Daoy (cell line): ENCODE measurements at regions not wholly inside any gene's neighbourhood (a gene's known extent, or its start where the extent isn't known, plus 50 kb on each side); places are given as distances from the start of the nearest gene placed in this dataset.
A peak's percentile ranks its signal among the peaks of the same experiment; 100 is the strongest.

Source experiments
- DNase-seq: peaks from one replicate; pipeline ENCODE4 v3.0.0-alpha.2; 2015; ENCODE audit warnings: low read depth

DNA sequence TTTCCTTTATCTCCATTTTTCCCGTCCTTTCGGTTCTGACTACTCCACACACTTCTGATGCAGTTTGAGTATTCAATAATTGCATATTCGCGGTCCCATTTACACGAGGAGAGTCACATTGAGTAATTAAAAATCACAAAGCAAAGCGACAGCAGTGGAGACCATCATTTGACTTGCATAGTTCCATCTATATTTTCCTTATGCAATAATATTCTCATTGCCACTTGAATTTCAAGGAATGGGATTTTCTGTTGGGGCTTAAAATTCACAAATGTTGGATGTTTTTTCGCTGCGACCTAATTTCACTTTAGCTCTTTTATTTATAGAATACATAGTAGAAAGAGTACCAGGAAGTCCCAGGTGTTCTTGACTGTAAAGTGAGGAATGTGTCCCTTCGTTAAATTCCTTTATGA, 186.8 kb downstream of the ZEB2 start:
- no peak for DNase-seq

- peak; percentile 94 for DNase-seq
Measured at GRCh38 chr2:144332356-144333142, 187.4 kb downstream of the ZEB2 start.

DNA sequence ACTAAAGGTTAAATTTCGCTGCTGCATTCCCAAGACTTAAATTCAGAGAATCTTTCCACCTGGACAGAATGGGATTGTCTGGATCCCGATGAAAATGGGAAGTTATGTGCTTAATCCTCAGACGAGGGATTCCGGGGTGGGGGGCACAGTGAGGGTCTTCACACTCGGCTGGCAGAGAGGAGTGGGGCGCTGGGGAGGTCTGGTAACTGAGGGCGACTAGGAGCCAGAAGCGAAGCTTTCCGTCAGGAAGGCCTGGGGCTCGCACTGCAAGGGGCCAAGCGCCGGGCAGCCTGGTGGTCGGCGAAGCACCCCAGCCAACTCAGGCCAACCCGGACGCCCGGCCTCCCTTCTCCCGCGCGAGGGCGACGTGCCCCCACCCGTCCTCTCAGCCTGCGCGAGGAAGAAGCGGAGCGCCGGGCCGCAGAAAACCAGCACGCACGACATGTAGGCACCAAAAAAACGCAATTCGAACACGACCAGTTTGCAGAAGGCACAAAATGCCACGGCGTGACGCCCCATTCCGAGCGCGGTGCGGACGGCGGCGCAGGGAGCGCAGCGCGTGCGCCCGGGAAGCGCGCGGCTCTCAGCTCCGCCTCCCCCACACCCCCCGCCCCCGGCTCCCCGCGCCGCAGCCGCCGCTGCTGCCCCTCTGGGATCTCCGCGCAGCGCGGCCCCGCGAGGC, 188.1 kb downstream of the ZEB2 start:
- DNase-seq = no peak

GRCh38 chr2:144330951-144331673, 188.8 kb downstream of the ZEB2 start:
- no peak for DNase-seq

DNA sequence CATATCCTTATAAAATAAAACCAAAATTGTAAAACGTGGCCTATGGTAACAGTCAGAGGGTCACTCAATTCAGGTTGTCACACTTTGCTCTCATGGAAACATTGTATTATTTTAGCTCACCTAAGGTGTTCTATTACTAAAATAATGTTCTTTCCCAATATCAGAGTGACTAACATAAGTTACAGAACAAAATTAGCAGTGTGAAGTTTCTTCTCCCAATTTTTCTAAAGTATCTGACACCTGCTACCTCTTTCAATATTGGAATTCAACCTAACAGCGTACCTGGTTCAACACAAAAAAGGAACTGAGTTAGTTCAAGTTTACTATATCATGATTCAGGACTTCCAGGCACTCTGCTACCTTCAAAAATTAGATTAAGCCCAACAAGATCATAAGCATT, 190.4 kb downstream of the ZEB2 start:
- no peak for DNase-seq

DNA sequence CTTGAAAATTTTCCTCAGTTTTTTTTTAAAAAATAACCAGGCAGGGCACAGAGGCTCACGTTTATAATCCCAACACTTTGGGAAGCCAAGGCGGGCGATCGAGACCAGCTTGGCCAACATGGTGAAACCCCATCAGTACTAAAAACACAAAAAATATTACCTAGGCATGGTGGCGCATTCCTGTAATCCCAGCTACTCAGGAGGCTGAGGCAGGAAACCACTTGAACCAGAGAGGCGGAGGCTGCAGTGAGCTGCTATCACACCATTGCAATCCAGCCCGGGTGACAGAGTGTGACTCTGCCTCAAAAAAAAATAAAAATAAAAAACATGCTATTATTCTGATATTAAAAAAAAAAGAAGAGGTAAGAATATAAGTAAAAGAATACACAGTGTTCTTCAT, 191.0 kb downstream of the ZEB2 start:
- DNase-seq = no peak

GRCh38 chr2:144326825-144327224, 193.1 kb downstream of the ZEB2 start:
- no peak for DNase-seq

DNA sequence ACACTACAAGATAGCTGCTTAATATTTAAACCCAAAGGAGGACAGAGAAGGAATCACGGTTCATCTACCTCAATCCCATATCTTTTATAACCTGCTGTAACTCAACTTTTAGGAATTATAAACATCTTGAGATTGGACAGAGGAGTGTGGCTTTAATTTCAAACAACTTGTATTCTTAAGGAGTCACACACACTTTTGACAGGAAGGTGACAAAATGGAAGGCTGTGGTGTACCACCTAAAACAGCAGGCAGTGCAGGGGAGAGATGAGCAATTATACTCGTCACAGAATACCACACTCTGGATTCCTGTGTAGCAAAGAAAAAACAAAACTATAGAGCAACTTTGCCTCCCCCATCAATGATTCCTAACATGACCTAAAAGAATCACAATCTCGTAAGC, 194.8 kb downstream of the ZEB2 start:
- DNase-seq = peak; percentile 62

GRCh38 chr2:144324446-144325045, 195.4 kb downstream of the ZEB2 start:
- DNase-seq = no peak

GRCh38 chr2:144323946-144324345, 196.0 kb downstream of the ZEB2 start:
- no peak for DNase-seq

GRCh38 chr2:144322379-144322778, 197.5 kb downstream of the ZEB2 start:
- no peak for DNase-seq

GRCh38 chr2:144320491-144320890, 199.4 kb downstream of the ZEB2 start:
- peak; percentile 78 for DNase-seq

DNA sequence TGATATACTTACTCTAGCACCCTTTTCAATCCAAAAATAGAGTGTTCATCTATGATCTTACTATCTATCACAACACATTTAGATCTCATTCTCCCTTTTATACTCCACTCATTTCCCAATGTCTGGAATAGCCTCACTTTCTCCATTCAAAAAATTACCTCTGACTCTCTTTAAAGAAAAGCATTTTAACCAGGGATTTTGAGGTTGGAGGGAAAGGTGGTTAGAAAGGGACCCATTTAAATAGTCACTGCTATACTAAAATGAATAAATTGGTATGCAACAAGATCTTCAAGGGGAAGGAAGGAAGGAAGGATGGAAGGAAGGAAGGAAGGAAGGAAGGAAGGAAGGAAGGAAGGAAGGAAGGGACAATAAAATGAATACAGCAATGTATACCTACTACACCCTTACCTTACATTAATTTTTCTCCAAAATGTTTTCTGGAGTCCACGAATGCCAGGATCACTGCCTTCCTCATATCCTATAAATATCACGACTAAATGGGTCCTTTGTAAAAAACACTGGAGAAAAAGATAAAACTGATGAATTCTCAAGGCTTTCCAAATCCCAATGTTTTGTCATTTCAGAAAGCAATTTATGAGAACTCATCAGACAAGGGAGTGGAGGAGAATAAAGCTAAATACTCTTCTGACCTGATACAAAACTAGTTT, 202.7 kb downstream of the ZEB2 start:
- no peak for DNase-seq

DNA sequence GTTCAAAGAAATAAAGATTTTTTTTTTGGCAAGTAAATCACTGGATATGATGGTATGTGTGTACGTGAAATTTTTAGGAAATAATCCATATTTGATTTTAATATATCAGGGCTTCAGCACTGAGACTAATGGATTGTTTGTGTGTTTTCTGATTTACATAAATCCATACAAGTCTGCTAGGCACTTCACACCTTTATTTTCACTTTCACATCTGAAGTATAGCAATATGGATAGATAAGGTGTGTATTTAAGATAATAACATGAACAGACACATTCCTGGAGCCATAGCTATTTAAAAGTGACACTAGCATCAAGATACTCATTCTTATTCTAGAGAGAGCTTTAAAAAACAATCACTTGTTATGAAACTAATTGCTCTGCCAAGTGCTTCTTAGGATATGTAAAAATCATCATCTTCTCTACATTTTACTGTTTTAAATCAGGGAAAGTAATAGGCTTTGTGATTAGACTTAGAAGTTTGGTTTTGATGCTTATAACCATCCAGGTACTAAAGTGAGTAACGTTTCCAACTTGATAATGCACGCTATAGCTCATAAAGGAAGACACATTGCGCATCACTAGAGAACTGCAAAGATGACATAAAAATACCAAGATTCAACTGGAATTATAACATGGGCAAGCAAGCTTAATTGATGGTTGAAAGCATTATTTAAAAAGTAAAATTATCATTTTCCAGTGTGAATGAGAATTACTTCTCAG, 208.9 kb downstream of the ZEB2 start:
- DNase-seq = no peak

- no peak for DNase-seq
Measured at GRCh38 chr2:144310484-144310883, 209.4 kb downstream of the ZEB2 start.

GRCh38 chr2:144307711-144308110, 212.2 kb downstream of the ZEB2 start:
- DNase-seq = no peak

DNA sequence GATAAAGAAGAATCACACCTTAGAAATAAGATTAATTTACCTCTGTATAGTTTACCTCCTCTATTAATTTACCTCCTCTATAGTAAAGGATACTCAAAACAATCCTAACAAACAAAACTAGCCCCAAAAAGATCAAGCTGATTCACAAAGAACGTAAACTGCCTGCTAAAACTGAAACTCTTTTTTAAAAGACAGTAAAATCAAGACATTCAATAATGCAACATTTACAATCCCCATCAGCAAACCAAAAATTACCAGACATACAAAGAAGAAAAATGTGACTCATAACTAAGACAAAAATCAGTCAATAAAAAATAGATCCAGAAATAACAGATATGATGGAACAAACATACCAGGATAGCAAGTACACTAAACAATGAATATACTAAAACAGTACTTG, 215.7 kb downstream of the ZEB2 start:
- no peak for DNase-seq

- no peak for DNase-seq
Measured at GRCh38 chr2:144300632-144301031, 219.3 kb downstream of the ZEB2 start.

GRCh38 chr2:144290276-144290675, 229.6 kb downstream of the ZEB2 start:
- no peak for DNase-seq

DNA sequence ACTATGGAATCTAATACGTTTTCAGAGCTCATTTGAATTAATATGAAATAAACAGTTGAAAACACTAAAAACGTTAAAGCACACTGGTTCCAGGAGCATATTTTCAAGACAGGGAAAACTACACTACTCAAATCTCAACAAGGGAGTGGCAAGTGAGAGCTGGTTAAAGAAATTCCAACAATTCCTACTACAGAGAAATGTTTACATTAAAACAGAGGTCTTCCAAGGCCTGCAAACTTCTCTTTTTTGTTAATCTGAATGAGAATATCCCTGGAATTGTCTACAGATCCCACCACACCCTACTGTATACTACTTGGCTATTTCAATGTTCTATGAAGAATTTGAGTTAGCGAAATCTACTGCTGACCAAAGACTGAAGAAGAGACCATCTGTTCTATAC, 231.5 kb downstream of the ZEB2 start:
- no peak for DNase-seq

DNA sequence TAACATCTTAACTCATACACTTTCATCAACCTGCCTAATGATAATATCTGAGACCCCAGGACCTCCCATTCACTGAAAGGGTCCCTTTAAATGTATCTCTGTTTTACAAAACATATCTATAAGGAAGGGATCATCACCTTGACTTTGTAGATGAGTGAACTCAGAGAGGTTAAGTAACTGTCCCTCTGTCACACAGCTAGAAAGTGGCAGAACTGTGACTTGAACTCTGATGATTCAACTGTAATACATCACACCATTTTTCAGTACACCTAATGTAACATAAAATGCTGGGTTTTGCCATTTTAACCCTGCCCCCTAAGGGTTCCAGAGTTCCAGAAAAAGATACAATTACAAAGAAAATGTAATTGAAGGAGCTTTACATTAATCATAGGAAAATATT, 234.6 kb downstream of the ZEB2 start:
- no peak for DNase-seq
